Muscle of leg (tissue), 3 donors: ENCODE measurements at regions not wholly inside any gene's neighbourhood (a gene's known extent, or its start where the extent isn't known, plus 50 kb on each side); places are given as distances from the start of the nearest gene placed in this dataset.

ENCODE experiments used
- DNase-seq: peaks from one replicate; pipeline ENCODE4 v3.0.0; 2013
- H3K27ac ChIP-seq: one replicate; pipeline ENCODE4 v1.5.1; 2013; ENCODE audit warnings: mild to moderate bottlenecking, low read length, control low read depth
- H3K27me3 ChIP-seq: one replicate; pipeline ENCODE4 v1.6.1; 2013; ENCODE audit warnings: low read length; ENCODE audit not compliant: control insufficient read depth, insufficient read depth
- H3K36me3 ChIP-seq: one replicate; pipeline ENCODE4 v1.6.1; 2013; ENCODE audit warnings: low read length; ENCODE audit not compliant: control insufficient read depth, insufficient read depth
- H3K4me1 ChIP-seq: one replicate; pipeline ENCODE4 v1.6.1; 2013; ENCODE audit warnings: low read length; ENCODE audit not compliant: control insufficient read depth, insufficient read depth
- H3K4me3 ChIP-seq: one replicate; pipeline ENCODE4 v1.5.1; 2013; ENCODE audit warnings: low read length, control low read depth
- H3K9me3 ChIP-seq: replicated peaks from 2 replicates; pipeline ENCODE4 v1.6.1; 2013; ENCODE audit warnings: low read depth, low read length; ENCODE audit not compliant: control insufficient read depth
- WGBS: methylation state at CpG from one replicate; pipeline ENCODE4 v1.1.5; 2013; ENCODE audit warnings: missing lambda C conversion rate; ENCODE audit not compliant: insufficient coverage; 5-methylcytosine and 5-hydroxymethylcytosine counted together

- H3K4me3 ChIP-seq: no peak overlapping the region
- no peak for DNase-seq
- H3K9me3 ChIP-seq: no peaks in the 10 kb centered on the region
- H3K36me3 ChIP-seq: no peaks in the 10 kb centered on the region
- H3K27ac ChIP-seq: no peak overlapping the region
- peaks cover 10% of the 10 kb centered on the region for H3K4me1 ChIP-seq
- no CpG with 5 or more reads among the region's 2 CpGs for WGBS
- H3K27me3 ChIP-seq: no peaks in the 10 kb centered on the region
These were observed 117.5 kb upstream of the SIRPG start for GRCh38 chr20:1775117-1775516.

DNA sequence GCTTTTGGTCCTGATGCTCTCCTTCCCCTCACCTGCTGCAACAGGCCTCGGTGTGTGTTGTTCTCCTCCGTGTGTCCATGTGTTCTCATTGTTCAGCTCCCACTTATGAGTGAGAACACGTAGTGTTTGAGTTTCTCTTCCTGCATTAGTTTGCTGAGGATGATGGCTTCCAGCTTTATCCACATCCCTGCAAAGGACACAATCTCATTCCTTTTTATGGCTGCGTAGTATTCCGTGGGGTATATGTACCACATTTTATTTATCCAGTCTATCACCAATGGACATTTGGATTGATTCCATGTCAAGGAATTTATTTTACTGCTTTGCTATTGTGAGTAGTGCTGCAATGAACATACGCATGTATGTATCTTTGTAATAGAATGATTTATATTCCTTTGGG is 116.9 kb upstream of the SIRPG start:
- no peak overlapping the region for H3K4me3 ChIP-seq
- peaks cover 10% of the 10 kb centered on the region for H3K4me1 ChIP-seq
- no peak for DNase-seq
- no peak overlapping the region for H3K27ac ChIP-seq
- H3K9me3 ChIP-seq: no peaks in the 10 kb centered on the region
- H3K36me3 ChIP-seq: no peaks in the 10 kb centered on the region
- 100% methylated on average over 3 of the region's 6 CpGs for WGBS
- no peaks in the 10 kb centered on the region for H3K27me3 ChIP-seq

DNA sequence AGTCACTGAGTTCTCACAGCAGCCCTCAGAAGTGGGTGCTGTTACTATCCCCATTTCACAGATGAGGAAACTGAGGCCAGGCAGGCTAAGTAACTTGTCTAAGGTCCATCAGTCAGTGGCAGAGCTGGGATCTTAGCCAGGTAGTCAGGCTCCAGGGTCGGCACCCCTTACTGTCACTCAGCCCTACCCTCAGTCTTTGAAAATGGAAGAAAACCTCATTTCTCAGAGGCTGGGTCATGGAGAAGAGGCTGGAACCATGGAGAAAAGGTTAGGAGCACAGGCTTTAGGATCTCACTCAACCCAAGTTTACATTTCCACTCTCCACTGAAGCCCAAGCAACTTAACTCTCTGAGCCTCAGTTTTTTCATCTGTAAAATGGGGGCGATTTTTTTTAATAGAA is 116.2 kb upstream of the SIRPG start:
- no peak overlapping the region for H3K27ac ChIP-seq
- DNase-seq: no peak
- no peak overlapping the region for H3K4me3 ChIP-seq
- peaks cover 10% of the 10 kb centered on the region for H3K4me1 ChIP-seq
- no peaks in the 10 kb centered on the region for H3K27me3 ChIP-seq
- no peaks in the 10 kb centered on the region for H3K36me3 ChIP-seq
- H3K9me3 ChIP-seq: no peaks in the 10 kb centered on the region
- WGBS: no CpG with 5 or more reads among the region's 2 CpGs

DNA sequence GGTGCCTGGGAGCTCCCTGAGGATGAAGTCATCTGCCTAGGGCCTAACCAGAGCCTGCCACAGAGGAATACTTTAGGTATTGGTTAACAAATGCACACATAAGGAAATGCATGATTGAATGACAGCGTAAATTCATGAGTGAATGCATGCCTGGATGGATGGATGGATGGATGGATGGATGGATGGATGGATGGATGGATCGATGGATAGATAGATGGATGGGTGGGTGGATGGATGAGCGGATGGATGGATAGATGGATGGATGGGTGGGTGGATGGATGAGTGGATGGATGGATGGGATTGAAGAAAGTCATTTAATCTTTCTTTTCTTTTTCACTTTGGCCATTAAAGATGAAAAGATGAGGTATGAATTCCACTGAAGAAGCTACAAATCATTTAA is 111.9 kb upstream of the SIRPG start:
- Histone ChIP-seq H3K27ac (no peak overlapping the region), H3K4me1 (no peaks in the 10 kb centered on the region), H3K9me3 (no peaks in the 10 kb centered on the region), H3K4me3 (no peak overlapping the region), H3K27me3 (no peaks in the 10 kb centered on the region), H3K36me3 (no peaks in the 10 kb centered on the region)
- no peak for DNase-seq
- 100% methylated on average over 2 of the region's 3 CpGs for WGBS

GRCh38 chr20:1766731-1767130 is 109.2 kb upstream of the SIRPG start:
- H3K9me3 ChIP-seq: no peaks in the 10 kb centered on the region
- no peak overlapping the region for H3K27ac ChIP-seq
- H3K4me3 ChIP-seq: no peak overlapping the region
- H3K27me3 ChIP-seq: no peaks in the 10 kb centered on the region
- H3K36me3 ChIP-seq: no peaks in the 10 kb centered on the region
- H3K4me1 ChIP-seq: no peaks in the 10 kb centered on the region
- no peak for DNase-seq
- WGBS: no CpG with 5 or more reads among the region's 1 CpG

GRCh38 chr20:1764136-1765033 is 106.8 kb upstream of the SIRPG start:
- H3K27me3 ChIP-seq: no peaks in the 10 kb centered on the region
- no peak overlapping the region for H3K4me3 ChIP-seq
- no peaks in the 10 kb centered on the region for H3K4me1 ChIP-seq
- DNase-seq: peak; percentile 83
- H3K9me3 ChIP-seq: no peaks in the 10 kb centered on the region
- H3K27ac ChIP-seq: no peak overlapping the region
- H3K36me3 ChIP-seq: no peaks in the 10 kb centered on the region
- WGBS: 24% methylated on average over 4 of the region's 15 CpGs

DNA sequence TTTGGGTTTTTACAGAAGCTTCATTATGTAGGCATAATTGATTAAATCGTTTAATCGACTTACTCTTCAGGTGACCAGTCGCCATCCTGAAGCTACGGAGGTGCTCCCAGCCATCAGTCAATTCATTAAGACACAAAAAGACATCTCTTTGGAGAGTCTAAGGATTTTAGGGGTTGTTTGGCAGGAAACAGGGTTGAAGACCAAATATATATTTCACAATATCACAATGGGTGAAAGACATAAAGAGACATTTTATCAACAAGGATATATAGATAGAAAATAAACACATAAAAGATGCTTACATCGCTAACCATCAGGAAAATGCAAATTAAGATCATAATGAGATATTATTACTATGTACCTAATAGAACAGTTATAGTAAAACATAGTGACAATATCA is 104.0 kb upstream of the SIRPG start:
- no peak for DNase-seq
- Histone ChIP-seq H3K9me3 (no peaks in the 10 kb centered on the region), H3K36me3 (no peaks in the 10 kb centered on the region), H3K4me1 (no peaks in the 10 kb centered on the region), H3K4me3 (no peak overlapping the region), H3K27ac (no peak overlapping the region), H3K27me3 (no peaks in the 10 kb centered on the region)
- no CpG with 5 or more reads among the region's 5 CpGs for WGBS

GRCh38 chr20:1761116-1761515 is 103.5 kb upstream of the SIRPG start:
- Histone ChIP-seq H3K4me1 (no peaks in the 10 kb centered on the region), H3K9me3 (no peaks in the 10 kb centered on the region), H3K27ac (no peak overlapping the region), H3K4me3 (no peak overlapping the region), H3K36me3 (no peaks in the 10 kb centered on the region), H3K27me3 (no peaks in the 10 kb centered on the region)
- DNase-seq: no peak
- 54% methylated on average over 3 of the region's 5 CpGs for WGBS

- no peaks in the 10 kb centered on the region for H3K36me3 ChIP-seq
- no peak overlapping the region for H3K27ac ChIP-seq
- H3K4me3 ChIP-seq: no peak overlapping the region
- H3K9me3 ChIP-seq: no peaks in the 10 kb centered on the region
- no peaks in the 10 kb centered on the region for H3K4me1 ChIP-seq
- no peaks in the 10 kb centered on the region for H3K27me3 ChIP-seq
- no CpG with 5 or more reads among the region's 2 CpGs for WGBS
- no peak for DNase-seq
These were observed 101.2 kb upstream of the SIRPG start for GRCh38 chr20:1758765-1759164.

DNA sequence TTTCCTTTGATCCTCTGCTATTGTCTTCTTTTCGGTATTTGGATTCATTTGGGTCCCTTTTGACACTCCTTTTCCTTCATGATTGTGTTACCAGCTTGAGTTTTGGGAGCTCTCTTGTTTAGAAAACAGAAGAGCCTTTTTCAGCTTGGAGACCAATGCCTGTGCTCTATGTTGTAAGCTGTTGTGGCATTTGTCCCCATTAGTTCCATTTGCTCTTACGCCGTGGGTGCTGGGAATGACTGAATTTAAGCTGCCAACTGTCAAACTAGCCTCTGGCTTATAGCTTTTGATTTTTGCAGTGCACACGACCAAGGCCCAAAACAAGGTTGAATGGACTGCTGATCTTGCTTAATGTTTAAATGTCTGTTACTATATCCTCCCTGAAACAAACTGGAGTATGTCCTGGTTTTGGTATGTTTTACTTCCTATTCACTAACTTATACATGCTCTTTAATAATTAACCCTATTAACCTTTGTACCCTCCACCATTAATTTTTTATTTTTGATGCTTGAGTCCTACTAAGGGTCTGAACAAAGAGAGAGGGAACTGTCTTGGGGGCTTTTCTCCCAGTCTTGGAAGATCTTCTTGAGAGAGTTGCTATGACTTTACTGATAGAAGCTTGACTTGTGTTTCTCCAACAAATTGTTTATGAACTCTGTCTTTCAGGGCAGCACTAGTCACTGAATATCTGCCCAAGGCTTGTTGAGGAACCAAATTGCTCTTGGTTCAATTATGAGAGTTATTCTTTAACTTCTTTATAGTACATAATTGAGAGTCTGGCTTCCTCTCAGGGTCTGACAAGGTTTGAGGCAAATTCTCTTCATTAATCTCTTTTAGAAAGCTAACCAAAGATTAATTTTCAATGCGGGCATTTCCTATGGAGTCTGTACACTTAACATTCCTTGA is 100.3 kb upstream of the SIRPG start:
- Histone ChIP-seq H3K27me3 (no peaks in the 10 kb centered on the region), H3K4me3 (no peak overlapping the region), H3K9me3 (no peaks in the 10 kb centered on the region), H3K36me3 (no peaks in the 10 kb centered on the region), H3K4me1 (no peaks in the 10 kb centered on the region), H3K27ac (no peak overlapping the region)
- 89% methylated on average over 2 of the region's 5 CpGs for WGBS
- no peak for DNase-seq
